T-helper 2 cell treated with Interferon-gamma antibody and Interleukin-4, amounts not matched to agents 100 ng/mL and 5 ng/mL, for 36 hours (primary cell): ENCODE measurements at regions not wholly inside any gene's neighbourhood (a gene's known extent, or its start where the extent isn't known, plus 50 kb on each side); places are given as distances from the start of the nearest gene placed in this dataset.
"Not testable (repeated sequence)": the region's sequence is repeated elsewhere in the genome, so short reads cannot be mapped to it uniquely, and the experiment has no call there.

Experiments
- intact Hi-C: fragments of 100-400 bp; cut with micrococcal nuclease; formaldehyde crosslinking; loops from one replicate; pipeline ENCODE4 v1.15.1; 2023

GRCh38 chr5:4615369-4615768 is 524.8 kb upstream of the ADAMTS16 start:
- intact Hi-C loops: not testable (repeated sequence)

DNA sequence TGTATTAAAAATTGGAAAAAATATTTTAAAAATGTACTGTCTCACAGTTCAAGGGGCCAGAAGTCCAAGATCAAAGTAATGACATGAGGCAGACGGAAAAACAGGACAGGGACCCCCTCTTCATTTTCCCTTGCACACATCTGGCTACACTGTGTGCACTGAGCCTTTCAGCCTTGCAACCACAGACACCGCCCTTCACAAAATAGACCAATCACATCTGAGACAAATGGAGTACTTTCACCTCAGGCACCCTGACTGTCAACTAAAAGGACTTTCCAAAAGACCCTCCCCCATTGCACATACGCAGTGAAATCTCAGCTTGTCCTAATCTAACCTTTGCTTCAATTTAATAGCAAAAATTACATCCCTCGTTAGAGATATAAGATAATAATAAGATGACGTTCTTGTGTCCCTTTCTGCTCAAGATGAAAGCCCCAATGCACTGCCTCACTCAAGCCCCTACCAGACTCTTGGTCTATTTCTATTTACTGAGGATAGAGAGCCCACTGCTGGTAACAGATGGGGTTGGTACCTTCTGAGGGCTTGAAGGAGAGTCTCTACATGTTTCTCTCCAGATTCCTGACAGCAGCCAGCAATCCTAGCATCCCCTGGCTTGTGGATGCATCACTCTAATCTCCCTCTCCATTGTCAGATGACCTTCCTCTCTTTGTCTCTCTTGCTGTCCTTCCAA is 514.8 kb upstream of the ADAMTS16 start:
- intact Hi-C loops: no loop called here

GRCh38 chr5:4627131-4627530 is 513.0 kb upstream of the ADAMTS16 start:
- intact Hi-C loops: no loop called here

DNA sequence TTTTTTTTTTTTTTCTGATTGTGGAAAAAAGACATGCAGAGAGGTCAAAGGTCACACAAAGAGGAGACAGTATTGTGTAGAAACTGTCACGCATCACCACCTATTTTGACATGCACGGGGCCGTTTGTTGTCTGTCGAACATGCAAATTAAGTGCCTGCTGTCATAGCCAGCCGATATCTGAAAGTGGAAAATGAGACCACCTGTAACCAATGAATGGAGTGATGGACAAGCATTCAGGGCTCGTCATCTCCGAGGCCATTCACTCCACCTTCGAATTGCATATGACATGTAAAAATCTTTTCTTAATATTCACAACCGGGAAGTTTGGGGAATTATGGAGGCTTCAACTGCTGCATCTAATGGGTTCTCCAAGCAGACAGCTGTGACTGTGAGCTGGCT is 512.2 kb upstream of the ADAMTS16 start:
- intact Hi-C loops: no loop called here

- intact Hi-C loops: no loop called here
These were observed 511.3 kb upstream of the ADAMTS16 start for GRCh38 chr5:4628645-4629385.

DNA sequence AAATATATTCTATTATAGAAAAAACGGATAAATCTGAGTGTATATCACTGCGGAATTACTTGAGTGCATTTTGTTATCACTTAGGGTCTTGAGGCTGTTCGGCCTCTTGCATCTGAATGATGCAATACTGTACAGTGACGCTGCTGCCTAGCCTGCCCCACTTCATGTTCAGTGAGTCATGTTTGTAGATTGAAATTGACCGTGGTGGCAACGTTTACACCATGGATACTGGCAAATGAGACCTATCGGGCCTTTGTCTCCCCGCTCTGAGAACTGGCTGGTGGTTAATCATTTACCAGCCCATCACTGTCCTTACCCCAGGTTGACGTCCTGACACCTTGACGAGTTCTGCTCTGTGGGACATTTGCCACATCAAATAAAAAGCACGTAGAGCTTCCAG is 510.1 kb upstream of the ADAMTS16 start:
- intact Hi-C loops: no loop called here

DNA sequence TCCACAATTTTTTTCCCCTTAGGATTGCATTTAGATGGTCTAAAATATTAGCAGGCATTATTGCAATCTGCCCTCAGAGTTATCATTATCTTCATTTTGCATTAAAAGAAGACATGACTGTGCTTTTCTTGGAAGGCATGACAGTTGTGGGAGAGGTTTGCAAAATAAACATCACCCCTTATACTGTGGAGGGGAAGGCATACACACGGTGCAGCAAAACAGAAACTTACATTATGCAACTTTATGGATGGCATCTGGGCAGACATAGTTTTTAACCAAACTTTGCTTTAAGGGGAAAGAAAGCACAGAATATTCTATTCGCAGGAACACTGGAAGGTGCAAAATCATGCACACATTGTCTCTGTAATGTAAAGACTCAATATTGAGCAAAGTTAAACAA is 505.8 kb upstream of the ADAMTS16 start:
- intact Hi-C loops: no loop called here

GRCh38 chr5:4636378-4636777 is 503.8 kb upstream of the ADAMTS16 start:
- intact Hi-C loops: no loop called here

- intact Hi-C loops: no loop called here
These were observed 500.2 kb upstream of the ADAMTS16 start for GRCh38 chr5:4639946-4640345.

DNA sequence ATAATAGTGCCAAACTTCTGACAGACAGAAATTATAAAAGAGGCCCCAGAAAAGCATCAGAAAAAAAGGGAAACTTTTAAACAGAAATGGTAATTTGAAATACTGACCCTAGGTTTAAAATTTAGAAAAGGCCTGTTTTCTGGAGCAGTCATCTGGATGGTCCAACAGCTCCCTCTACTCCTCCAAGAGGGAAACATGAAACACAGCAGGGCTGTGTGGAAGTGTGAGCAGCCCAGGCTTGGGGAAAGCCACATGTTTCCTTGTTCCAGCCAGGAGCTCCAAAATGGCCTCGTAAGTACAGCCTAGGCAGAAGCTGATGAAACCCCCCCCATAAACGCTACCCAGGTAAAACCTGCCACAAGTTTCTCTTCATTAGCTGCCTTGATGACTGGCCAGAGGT is 499.3 kb upstream of the ADAMTS16 start:
- intact Hi-C loops: no loop called here

DNA sequence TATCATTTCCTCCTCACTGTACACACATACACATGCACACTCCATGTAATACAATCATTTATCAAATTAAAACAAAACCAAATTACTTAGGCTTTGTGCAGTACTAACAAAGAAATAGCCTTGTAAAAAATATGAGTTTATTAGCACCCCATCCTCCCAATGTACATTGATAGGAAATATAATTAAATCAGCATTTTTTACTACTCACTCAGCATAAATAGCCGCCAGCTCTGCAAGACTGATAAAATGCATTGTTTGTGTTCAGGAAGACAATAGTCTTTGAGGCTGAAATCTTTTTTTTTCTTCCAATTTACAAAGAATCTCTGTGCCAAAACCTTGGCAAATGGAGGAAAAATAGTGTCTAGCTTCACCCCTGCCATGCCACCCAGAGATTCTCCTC is 497.6 kb upstream of the ADAMTS16 start:
- intact Hi-C loops: no loop called here

GRCh38 chr5:4643190-4643589 is 496.9 kb upstream of the ADAMTS16 start:
- intact Hi-C loops: no loop called here

DNA sequence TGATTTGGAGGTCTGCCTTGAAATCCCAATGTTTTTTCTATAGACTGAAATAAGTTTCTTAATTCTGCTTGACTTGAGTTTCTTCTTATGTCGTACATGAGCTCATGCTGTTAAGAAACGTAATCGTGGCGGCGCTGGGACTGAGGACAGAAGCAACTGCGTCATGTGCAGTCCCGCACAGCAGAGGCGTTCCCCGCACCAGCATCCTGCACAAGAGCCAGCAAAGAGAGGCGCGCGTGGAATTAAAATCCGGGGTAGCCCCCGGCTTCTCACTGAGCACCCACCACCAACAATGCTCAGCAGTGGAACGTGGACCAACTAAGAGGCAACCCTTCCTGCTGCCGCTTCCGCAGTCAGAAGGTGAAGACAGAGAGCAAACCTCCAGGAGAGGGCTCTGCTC is 496.2 kb upstream of the ADAMTS16 start:
- intact Hi-C loops: no loop called here

DNA sequence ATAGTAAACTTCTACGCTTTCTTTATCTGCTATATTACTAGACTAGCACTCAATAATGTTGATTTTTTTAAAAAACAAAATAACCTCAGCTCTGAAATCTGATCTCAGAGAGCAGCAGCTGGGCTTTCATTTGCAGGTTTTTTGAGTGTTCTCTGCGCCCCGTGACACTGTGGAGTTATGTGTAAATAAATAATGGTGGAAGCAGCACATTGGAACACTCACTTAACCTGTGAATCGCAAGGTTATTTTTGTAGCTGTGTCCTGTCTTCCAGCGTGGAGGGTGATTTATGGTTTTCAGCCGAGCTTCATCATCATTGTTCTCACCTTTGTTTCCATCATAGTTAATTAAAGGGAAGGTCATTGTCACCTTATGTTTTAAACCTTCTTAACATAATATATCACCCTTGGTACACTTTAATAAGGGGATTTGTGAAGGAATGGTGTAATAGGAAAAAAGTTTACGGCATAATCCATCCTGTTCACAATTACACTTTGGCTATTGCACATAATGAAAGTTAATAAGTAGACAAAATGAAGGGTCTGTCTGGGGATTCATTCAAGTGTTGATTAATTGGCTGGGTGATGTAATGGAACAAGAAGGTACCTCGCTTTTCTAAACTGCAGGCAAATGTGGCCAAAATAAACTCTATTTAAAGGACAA is 493.3 kb upstream of the ADAMTS16 start:
- intact Hi-C loops: no loop called here

DNA sequence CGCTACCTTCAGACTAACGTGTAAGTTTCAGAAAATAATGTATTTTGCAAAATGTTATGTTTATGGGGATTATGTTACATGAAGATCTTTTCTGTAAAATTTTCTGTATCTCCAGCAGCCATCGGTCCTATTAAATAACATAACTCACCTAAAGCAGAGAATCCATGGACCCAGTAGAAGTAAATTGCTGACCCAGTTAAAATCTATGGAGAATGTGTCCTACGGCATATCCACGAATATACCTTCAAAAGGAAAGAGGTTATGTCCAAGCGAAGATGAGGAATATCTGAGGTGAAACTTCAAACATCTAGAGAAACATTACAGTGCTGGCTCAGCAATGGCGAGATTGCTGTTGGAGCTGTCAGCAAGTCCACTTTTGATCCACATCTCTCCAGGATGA is 492.2 kb upstream of the ADAMTS16 start:
- intact Hi-C loops: no loop called here

DNA sequence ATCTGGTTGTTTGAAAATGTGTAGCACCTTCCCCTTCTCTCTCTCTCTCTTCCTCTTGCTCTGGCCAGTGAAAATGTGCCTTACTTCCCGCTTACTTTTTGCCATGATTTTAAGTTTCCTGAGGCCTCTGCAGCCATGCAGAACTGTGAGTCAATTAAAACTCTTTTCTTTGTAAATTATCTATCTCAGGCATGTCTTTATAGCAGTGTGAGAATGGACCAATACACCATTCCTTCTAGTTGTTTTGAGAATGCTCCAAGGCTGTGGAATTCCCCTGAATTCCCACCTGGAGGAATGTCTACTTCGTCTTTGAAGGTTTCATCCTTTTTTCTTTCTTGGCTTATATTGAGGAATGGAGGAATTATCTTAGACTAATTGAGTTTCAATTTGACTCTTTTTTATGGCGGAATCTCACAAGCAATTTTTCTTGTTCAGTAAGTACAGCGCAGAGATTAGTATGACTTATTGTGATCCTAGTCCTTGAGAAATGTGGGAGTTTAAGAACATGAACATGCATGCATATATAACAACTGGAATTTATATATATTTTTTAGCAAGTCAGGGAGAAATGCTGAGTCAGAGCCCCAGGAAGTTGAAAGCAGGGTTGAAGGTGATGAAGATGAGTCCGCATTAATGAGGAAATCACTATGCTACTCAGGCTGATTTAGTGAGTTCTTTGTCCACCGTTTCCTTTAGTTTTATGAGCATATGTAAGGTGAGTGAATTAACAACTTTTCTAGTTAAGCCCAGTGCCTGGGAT is 488.1 kb upstream of the ADAMTS16 start:
- intact Hi-C loops: no loop called here

DNA sequence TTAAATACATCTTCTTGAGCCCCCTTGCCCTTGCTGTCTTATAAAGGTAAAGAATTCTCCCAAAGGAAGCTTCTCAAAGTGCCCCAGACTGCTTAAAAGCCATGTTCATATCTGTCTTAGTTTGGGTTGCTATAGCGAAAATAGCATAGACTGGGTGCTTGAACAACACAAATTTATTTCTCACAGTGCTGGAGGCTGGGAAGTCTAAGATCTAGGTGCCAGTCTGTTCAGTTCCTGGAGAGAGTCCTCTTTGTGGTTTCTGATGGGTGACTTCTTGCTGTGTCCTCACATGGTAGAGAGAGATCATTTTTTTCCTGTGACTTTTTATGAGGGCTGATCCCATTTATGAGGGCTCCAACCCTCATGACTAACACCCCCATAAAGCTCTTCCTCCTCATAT is 486.7 kb upstream of the ADAMTS16 start:
- intact Hi-C loops: no loop called here

- intact Hi-C loops: no loop called here
These were observed 480.3 kb upstream of the ADAMTS16 start for GRCh38 chr5:4659851-4660250.

DNA sequence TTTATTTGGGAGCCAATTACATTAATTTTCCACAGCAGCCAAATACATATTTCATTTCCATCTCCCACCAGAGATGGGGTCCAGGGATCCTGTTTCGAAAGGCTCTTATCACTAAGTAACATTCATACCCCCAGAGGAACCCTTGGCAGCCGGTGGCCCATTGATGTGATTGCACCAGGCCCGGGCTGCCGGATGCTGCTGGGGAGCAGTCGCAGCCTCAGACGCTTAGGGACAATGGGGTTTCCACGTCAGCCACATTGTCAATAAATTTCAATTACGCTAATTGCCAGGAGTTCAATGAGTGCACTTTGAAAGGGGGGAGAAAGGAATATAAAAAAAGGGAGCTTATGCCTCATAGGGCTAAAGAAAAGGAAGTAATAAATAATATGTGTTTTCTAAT is 478.8 kb upstream of the ADAMTS16 start:
- intact Hi-C loops: no loop called here

DNA sequence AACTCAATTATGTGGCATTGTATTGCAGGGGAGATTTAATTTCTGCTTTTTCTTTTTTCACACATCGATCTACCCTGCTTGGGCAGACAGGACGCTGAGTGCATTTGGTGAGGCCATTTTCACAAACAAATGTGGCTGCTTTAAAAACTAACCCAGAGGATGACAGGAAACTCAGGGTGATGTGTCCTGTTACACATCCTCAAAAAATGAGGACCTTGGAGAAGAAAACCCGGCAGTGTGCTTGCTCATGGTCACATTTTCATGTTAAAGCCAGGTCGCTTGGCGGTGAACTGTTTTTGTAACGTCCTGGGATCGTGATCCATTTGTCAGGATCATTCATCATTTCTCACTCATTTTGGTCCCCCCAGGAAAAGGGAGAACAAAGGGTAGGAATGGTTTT is 478.3 kb upstream of the ADAMTS16 start:
- intact Hi-C loops: no loop called here

DNA sequence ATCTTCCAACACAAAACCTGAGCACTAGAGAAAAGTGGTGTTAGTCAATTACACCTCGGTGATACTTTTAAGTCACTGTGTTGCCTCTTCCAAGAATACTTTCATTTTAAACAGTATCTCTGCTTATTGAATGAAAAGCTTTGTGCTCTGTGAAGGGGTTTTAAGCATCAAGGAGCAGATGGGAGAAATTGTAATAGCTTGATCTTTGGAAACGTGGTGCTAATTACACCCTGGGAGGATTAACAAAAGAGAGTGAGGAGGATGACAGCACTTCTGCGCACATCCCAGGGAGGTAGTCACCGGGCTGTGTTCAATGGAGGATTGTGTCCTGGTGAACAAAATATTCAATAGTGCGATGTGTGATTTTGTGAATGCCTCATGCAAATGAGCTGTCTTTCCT is 477.4 kb upstream of the ADAMTS16 start:
- intact Hi-C loops: no loop called here

DNA sequence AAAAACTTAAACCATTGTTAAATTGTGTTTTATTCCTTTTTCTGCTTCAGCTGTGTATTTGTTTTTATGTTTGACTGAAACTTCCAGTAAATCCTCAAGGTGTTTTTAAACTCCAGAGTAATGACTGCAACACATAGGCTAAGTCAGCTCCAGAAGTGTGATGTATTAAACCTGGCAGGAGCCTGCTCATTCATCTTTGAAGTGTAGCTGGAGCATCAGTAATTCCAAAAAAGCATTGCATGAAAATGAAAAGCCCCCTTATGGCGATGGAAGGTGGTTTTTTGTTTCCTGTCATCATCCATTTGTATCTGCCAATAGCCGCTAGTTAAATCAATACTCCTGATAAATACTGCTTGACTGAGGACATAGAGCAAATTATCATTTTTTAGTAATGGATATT is 474.2 kb upstream of the ADAMTS16 start:
- intact Hi-C loops: no loop called here
